ENCODE measurements at regions not wholly inside any gene's neighbourhood (a gene's known extent, or its start where the extent isn't known, plus 50 kb on each side); places are given as distances from the start of the nearest gene placed in this dataset.

DNA sequence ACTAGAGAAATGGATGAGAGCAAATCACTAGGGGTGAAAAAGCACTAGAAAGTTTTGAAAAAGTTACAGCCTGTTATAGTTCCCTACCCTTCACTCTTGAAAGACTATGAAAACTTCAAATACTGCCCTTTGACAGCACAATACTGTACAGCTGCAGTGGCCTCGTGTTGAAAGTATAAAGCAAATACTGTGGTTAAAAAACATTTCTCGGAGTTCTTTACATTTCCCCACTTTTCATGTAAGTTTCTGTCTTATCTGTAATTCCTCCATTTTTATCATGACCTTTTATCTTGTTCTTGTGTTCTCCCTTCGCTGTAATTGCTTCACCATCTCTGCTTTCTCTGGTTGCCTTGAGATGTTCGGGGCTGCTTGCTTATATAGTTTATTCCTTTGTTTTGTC, 423.8 kb upstream of the CFAP20DC start:
- Mint-ChIP-seq H3K4me1 (ENCODE audit: low read depth in 2 of 2) (peaks cover 15 to 16% of the 10 kb centered on the region in 2 donors), H3K4me3 (no peak overlapping the region), H3K27me3 (peaks cover 7 to 8% of the 10 kb centered on the region in 2 donors), H3K36me3 (ENCODE audit: insufficient read depth) (no peaks in the 10 kb centered on the region), H3K9me3 (no peaks in the 10 kb centered on the region), H3K27ac (peak overlapping the region in 1 of 2 donors; percentile 17)
- DNase-seq: no peak
- no peak for ATAC-seq (replicated peaks)

DNA sequence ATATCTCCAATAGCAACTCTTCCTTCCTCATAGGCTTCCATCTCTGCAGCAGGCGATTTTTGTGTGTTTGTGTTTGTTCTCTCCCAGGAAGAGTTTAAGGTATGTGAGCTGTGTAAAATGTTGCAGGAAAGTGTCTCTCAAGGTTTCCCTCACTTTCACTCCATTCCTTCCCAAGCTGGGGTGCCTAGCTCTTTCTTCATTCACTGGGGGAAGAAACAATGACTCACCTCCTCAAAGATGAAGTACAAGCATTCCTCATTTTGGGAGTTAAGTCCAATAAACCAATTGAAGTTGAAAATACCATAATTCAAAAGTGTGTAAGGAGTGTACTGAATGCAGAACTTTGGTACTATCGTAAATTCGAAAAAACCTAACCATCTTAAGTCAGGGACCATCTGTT, 422.7 kb upstream of the CFAP20DC start:
- H3K27ac Mint-ChIP-seq: no peak overlapping the region
- H3K4me3 Mint-ChIP-seq: no peak overlapping the region
- H3K27me3 Mint-ChIP-seq: peaks cover 7 to 8% of the 10 kb centered on the region in 2 donors
- ATAC-seq (replicated peaks) (no peak), DNase-seq (no peak)
- H3K9me3 Mint-ChIP-seq: no peaks in the 10 kb centered on the region
- peaks cover 15 to 16% of the 10 kb centered on the region in 2 donors for H3K4me1 Mint-ChIP-seq (ENCODE audit: low read depth in 2 of 2)
- no peaks in the 10 kb centered on the region for H3K36me3 Mint-ChIP-seq (ENCODE audit: insufficient read depth)

DNA sequence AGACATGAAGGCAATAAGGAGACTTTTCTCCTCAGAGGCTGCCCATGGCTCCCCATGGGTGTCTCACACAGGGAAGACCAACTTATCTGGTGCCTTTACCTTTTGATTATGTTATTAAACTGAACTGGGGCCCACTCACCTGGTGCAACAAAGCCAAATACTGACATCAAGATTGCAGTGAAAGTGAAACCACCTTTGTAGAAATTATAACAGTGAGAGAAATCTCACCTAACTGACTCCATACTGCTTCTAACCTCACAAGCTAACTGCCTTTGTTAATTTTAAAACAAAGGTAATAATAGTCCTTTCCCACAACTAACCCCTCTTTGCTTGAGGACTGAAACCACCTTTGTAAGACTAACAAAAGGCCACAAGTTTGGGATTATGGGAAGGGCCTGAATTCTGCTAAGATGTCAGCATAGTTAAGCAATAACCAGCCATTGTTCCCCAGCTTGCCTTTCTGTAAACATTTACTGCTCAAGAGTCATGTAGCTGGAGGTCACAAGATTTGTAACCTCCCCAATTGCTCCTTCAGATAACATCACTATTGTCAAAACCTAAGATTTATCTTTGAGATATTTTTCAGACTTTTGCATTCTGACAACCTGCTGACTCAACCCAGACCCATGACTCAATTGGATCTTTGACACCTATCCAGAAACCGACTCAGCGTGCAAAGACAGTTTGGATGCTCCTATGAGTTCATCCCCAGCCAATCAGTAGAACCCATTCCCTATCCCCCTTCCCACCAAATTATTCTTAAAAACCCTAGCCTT, 420.3 kb upstream of the CFAP20DC start:
- H3K27me3 Mint-ChIP-seq: peaks cover 0 to 6% of the 10 kb centered on the region in 2 donors
- ATAC-seq (replicated peaks) (peak; percentile 39), DNase-seq (no peak)
- no peaks in the 10 kb centered on the region for H3K36me3 Mint-ChIP-seq (ENCODE audit: insufficient read depth)
- H3K4me1 Mint-ChIP-seq (ENCODE audit: low read depth in 2 of 2): peaks cover 15 to 16% of the 10 kb centered on the region in 2 donors
- H3K9me3 Mint-ChIP-seq: no peaks in the 10 kb centered on the region
- H3K4me3 Mint-ChIP-seq: no peak overlapping the region
- peak overlapping the region in 1 of 2 donors; percentile 80 for H3K27ac Mint-ChIP-seq

DNA sequence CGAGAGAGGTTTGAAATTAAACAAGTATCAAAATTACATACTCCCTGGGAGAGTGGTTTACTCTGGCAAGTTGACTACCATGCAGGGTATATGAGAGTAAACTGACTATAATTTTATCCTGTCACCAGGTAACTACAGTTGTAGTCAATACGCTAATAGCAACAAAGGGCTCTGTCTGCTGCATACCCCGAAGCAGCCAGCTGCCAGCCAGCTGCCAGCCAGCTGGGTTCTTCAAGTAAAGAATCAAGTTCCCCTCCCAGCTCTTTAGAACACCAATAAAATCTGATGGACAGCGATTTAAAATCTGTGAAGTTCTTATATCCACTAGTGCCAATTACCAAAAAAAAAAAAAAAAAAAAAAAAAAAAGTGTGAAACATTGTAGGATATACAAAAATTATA, 417.7 kb upstream of the CFAP20DC start:
- Mint-ChIP-seq H3K4me3 (no peak overlapping the region), H3K27ac (no peak overlapping the region), H3K4me1 (ENCODE audit: low read depth in 2 of 2) (peaks cover 15 to 16% of the 10 kb centered on the region in 2 donors), H3K9me3 (no peaks in the 10 kb centered on the region), H3K36me3 (ENCODE audit: insufficient read depth) (no peaks in the 10 kb centered on the region), H3K27me3 (no peaks in the 10 kb centered on the region)
- ATAC-seq (replicated peaks): no peak
- DNase-seq: no peak

DNA sequence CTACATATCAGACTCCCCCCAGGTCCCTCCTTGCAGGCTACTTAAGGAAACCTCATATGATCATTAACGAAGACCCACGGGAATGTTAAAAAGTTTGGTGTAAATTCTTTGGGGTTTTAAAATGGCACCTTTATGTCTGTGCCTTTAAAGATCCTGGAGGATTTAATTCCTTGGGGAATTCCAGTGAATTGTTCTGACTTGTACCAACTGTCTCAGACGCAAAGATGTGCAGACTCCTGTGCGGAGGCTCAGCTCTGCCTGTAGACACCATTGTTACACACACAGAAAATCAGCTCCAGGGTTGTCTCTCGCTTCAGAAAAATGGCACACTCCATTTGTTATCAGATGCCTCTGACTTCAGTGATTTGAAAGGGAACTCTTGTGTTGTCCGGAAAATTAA, 414.4 kb upstream of the CFAP20DC start:
- no peaks in the 10 kb centered on the region for H3K36me3 Mint-ChIP-seq (ENCODE audit: insufficient read depth)
- no peak overlapping the region for H3K27ac Mint-ChIP-seq
- ATAC-seq (replicated peaks) (no peak), DNase-seq (no peak)
- no peak overlapping the region for H3K4me3 Mint-ChIP-seq
- peaks cover 4 to 6% of the 10 kb centered on the region in 2 donors for H3K4me1 Mint-ChIP-seq (ENCODE audit: low read depth in 2 of 2)
- no peaks in the 10 kb centered on the region for H3K27me3 Mint-ChIP-seq
- H3K9me3 Mint-ChIP-seq: peaks cover 4 to 8% of the 10 kb centered on the region in 2 donors

DNA sequence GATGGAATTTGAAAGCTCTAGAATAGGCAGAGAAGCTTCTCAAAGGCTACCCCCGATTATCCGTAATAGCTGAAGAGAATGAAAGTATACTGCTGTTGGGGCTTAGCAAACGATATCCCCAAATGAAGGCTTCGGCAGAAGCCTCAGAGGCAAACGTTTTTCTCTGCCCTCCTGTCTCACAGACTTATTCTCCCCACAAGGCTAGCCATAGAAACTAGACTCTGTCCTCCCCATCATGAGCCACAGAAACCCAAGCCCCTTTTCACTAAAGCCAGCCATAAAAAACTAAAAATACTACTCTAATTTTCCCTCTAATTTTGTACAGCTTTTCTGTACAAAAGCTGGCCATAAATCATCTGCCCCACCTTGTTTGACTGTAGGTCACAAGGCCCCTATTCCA, 413.4 kb upstream of the CFAP20DC start:
- DNase-seq (no peak), ATAC-seq (replicated peaks) (no peak)
- Mint-ChIP-seq H3K9me3 (peaks cover 4 to 8% of the 10 kb centered on the region in 2 donors), H3K27me3 (no peaks in the 10 kb centered on the region), H3K36me3 (ENCODE audit: insufficient read depth) (no peaks in the 10 kb centered on the region), H3K27ac (no peak overlapping the region), H3K4me3 (no peak overlapping the region), H3K4me1 (ENCODE audit: low read depth in 2 of 2) (peaks cover under 1 to 2% of the 10 kb centered on the region in 2 donors)

GRCh38 chr3:59460068-59460467, 410.2 kb upstream of the CFAP20DC start:
- Mint-ChIP-seq H3K9me3 (peaks cover 4 to 8% of the 10 kb centered on the region in 2 donors), H3K4me1 (ENCODE audit: low read depth in 2 of 2) (peaks cover 5 to 12% of the 10 kb centered on the region in 2 donors), H3K27ac (no peak overlapping the region), H3K4me3 (no peak overlapping the region), H3K27me3 (no peaks in the 10 kb centered on the region), H3K36me3 (ENCODE audit: insufficient read depth) (no peaks in the 10 kb centered on the region)
- DNase-seq: no peak
- no peak for ATAC-seq (replicated peaks)

DNA sequence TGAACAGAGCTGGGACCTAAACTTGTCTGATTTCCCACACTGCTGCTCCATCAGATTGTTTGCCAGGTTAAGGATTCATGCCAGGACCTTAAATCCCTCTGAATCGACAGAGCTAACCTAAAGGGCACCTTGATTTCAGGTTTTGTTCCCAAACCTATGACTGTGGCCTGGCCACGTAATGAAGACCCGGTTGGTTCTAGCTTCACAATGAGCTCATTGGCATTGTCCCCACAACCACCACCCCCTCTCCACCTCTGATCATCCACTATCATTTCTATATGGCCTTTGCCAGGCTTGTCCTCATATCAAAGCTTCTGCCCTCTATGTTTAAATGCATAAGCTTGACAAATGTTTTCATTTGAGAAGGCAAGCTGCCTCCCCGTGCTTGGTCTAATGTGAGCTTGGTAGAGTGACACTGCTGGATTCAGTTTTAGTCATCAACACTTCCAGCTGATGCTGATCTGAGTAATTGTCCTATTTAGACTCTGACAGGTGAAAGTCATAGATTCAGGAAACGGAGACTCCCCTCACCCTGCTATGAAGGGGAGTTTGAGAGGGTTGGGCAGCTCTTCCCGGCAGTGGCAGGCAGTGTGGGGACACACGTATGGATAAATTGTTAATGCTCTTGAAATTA, 407.1 kb upstream of the CFAP20DC start:
- DNase-seq (no peak), ATAC-seq (replicated peaks) (no peak)
- Mint-ChIP-seq H3K4me3 (no peak overlapping the region), H3K36me3 (ENCODE audit: insufficient read depth) (peaks cover under 1% of the 10 kb centered on the region), H3K9me3 (peaks cover 4 to 15% of the 10 kb centered on the region in 2 donors), H3K27ac (peak overlapping the region in 1 of 2 donors; percentile 71), H3K27me3 (no peaks in the 10 kb centered on the region), H3K4me1 (ENCODE audit: low read depth in 2 of 2) (peaks cover 13 to 29% of the 10 kb centered on the region in 2 donors)

DNA sequence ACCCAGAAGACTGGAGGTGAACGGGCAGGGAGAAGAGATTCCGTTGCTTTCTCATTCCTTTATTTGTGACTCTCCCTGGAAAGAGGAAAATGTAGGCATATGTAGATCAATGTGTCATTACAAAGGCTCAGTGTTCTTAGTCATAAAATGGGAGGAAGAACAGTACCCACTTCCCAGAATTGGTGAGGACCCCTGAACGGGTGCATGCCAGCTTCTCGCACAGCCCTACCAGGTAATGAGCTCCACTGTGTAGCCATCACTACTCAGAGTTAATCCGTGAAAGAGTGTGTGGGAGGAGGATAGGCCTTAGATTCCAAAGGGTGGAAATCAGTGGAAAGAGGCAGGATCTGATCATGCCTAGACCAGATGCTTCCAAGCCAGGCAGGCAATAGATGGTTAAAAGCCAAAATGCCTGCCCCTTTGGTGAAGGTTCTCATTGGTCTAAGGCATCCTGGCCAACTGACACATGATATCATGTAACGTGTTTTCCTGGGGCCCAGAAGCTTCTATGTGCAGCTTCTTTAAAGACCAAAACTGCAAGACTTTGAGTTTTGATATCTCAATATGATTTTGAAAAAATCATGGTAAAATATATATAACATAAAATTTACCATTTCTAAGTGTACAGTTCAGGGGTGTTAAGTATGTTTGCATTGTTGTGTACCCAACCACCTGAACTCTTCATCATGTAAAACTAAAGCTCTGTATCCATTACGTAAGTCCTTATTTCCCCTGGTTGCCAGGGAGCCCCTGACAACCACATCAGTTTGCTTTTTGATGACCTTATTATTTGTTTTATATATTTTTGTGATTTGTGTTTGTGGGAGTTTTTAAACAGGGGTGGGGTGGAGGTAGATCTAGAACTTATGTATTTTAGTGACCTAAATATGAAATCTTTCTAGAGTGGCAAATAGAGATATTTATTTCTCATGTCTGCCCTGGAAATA, 402.2 kb upstream of the CFAP20DC start:
- Mint-ChIP-seq H3K4me3 (peak overlapping the region; percentile 72 to 77), H3K4me1 (ENCODE audit: low read depth in 2 of 2) (peaks cover 46 to 64% of the 10 kb centered on the region in 2 donors), H3K27ac (peak overlapping the region; percentile 92 to 94), H3K27me3 (no peaks in the 10 kb centered on the region), H3K9me3 (peaks cover 0 to 7% of the 10 kb centered on the region in 2 donors), H3K36me3 (ENCODE audit: insufficient read depth) (peaks cover 2% of the 10 kb centered on the region)
- ATAC-seq (replicated peaks) (peak; percentile 20), DNase-seq (no peak)

- H3K27ac Mint-ChIP-seq: peak overlapping the region; percentile 92 to 94
- peaks cover 45 to 63% of the 10 kb centered on the region in 2 donors for H3K4me1 Mint-ChIP-seq (ENCODE audit: low read depth in 2 of 2)
Measured at GRCh38 chr3:59450946-59451763, 401.3 kb upstream of the CFAP20DC start.

GRCh38 chr3:59450437-59450836, 400.6 kb upstream of the CFAP20DC start:
- Mint-ChIP-seq H3K27me3 (no peaks in the 10 kb centered on the region), H3K4me1 (ENCODE audit: low read depth in 2 of 2) (peaks cover 46 to 64% of the 10 kb centered on the region in 2 donors), H3K9me3 (peaks cover 0 to 7% of the 10 kb centered on the region in 2 donors)

More at GRCh38 chr3:59450946-59451763, 401.3 kb upstream of the CFAP20DC start:
- Mint-ChIP-seq H3K9me3 (peaks cover 0 to 7% of the 10 kb centered on the region in 2 donors), H3K27me3 (no peaks in the 10 kb centered on the region), H3K4me3 (peak overlapping the region; percentile 72 to 77), H3K36me3 (ENCODE audit: insufficient read depth) (peaks cover 2% of the 10 kb centered on the region)
- ATAC-seq (replicated peaks): peak; percentile 94
- DNase-seq: peak; percentile 54 to 65 (median 56)

GRCh38 chr3:59446775-59447465, 397.1 kb upstream of the CFAP20DC start:
- Mint-ChIP-seq H3K4me3 (no peak overlapping the region), H3K36me3 (ENCODE audit: insufficient read depth) (peaks cover 2% of the 10 kb centered on the region), H3K27me3 (no peaks in the 10 kb centered on the region), H3K9me3 (no peaks in the 10 kb centered on the region), H3K4me1 (ENCODE audit: low read depth in 2 of 2) (peaks cover 55 to 63% of the 10 kb centered on the region in 2 donors), H3K27ac (peak overlapping the region in 1 of 2 donors; percentile 87)
- DNase-seq (no peak), ATAC-seq (replicated peaks) (no peak)

More at GRCh38 chr3:59450437-59450836, 400.6 kb upstream of the CFAP20DC start:
- Mint-ChIP-seq H3K27ac (peak overlapping the region; percentile 92 to 94), H3K36me3 (ENCODE audit: insufficient read depth) (peaks cover 2% of the 10 kb centered on the region), H3K4me3 (peak overlapping the region in 1 of 2 donors; percentile 72)
- DNase-seq (no peak), ATAC-seq (replicated peaks) (no peak)

Measured in effector memory CD8-positive, alpha-beta T cell (primary cell).